Osteoblast (primary cell): ENCODE measurements at regions not wholly inside any gene's neighbourhood (a gene's known extent, or its start where the extent isn't known, plus 50 kb on each side); places are given as distances from the start of the nearest gene placed in this dataset.

Experiments
- DNase-seq: peaks from one replicate; pipeline ENCODE4 v3.0.0; 2011; ENCODE audit warnings: low spot score, mixed read lengths; ENCODE audit not compliant: insufficient read length; ENCODE audit errors: missing footprints
- H2AFZ ChIP-seq: 2 replicates; pipeline ENCODE4 v1.6.0; 2011; ENCODE audit warnings: mild to moderate bottlenecking, low read length
- H3K27ac ChIP-seq: 2 replicates; pipeline ENCODE4 v1.5.1; 2011; ENCODE audit warnings: mild to moderate bottlenecking, low read depth, low read length, moderate library complexity
- H3K27me3 ChIP-seq: 2 replicates; pipeline ENCODE4 v1.6.0; 2012; ENCODE audit warnings: mild to moderate bottlenecking, control low read depth, inconsistent platforms, low read length, moderate library complexity; ENCODE audit not compliant: insufficient read depth
- H3K36me3 ChIP-seq: 2 replicates; pipeline ENCODE4 v1.5.1; 2011; ENCODE audit warnings: mild to moderate bottlenecking, low read length, control low read depth, moderate library complexity; ENCODE audit not compliant: insufficient read depth
- H3K4me1 ChIP-seq: 2 replicates; pipeline ENCODE4 v1.5.1; 2011; ENCODE audit warnings: mild to moderate bottlenecking, low read length, control low read depth, moderate library complexity; ENCODE audit not compliant: insufficient read depth
- H3K4me2 ChIP-seq: 2 replicates; pipeline ENCODE4 v1.6.0; 2011; ENCODE audit warnings: mild to moderate bottlenecking, low read length; ENCODE audit not compliant: insufficient read depth
- H3K4me3 ChIP-seq: fragments of 200-600 bp; sonication (generic); 3 replicates; pipeline ENCODE4 v1.5.1; 2012; ENCODE audit warnings: mild to moderate bottlenecking, low read length, inconsistent platforms; ENCODE audit not compliant: insufficient read depth
- H3K79me2 ChIP-seq: 2 replicates; pipeline ENCODE4 v1.6.0; 2012; ENCODE audit warnings: mild to moderate bottlenecking, low read length, control low read depth, inconsistent platforms; ENCODE audit not compliant: insufficient read depth
- H3K9me3 ChIP-seq: 2 replicates; pipeline ENCODE4 v1.5.1; 2011; ENCODE audit warnings: low read depth, low read length, control low read depth
- H4K20me1 ChIP-seq: 2 replicates; pipeline ENCODE4 v1.6.0; 2012; ENCODE audit warnings: mild to moderate bottlenecking, low read length, control low read depth; ENCODE audit not compliant: insufficient read depth
- TF ChIP-seq, protein P1 (sequence below): IDR thresholded peaks from 2 replicates; pipeline ENCODE4 v1.5.1; 2011; ENCODE audit warnings: mild to moderate bottlenecking, low read depth, low read length, moderate library complexity; ENCODE audit errors: extremely low read depth

DNA sequence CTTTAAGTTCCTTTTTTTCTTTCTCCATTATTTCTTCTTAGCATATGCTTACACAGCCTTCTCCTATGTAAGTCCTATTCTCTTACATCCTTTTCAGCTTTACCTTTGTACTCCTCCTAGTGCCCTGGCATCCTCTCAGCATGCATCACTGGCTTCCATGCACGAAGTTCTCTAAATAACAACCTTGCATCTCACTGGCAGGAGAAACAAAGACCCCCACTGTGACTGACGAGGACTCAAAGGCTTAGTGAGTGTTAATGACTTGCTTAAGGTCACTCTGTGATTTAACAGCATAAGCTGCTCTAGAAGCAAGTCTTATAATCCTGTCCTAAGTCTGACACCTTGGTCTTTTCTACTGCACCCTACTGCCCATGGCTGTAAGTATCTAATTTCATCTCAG, 1236.0 kb upstream of the CELF4 start:
- no peaks in the 10 kb centered on the region for H3K79me2 ChIP-seq
- H3K9me3 ChIP-seq, result peaks cover 6% of the 10 kb centered on the region
- TF ChIP-seq, protein P1, sequence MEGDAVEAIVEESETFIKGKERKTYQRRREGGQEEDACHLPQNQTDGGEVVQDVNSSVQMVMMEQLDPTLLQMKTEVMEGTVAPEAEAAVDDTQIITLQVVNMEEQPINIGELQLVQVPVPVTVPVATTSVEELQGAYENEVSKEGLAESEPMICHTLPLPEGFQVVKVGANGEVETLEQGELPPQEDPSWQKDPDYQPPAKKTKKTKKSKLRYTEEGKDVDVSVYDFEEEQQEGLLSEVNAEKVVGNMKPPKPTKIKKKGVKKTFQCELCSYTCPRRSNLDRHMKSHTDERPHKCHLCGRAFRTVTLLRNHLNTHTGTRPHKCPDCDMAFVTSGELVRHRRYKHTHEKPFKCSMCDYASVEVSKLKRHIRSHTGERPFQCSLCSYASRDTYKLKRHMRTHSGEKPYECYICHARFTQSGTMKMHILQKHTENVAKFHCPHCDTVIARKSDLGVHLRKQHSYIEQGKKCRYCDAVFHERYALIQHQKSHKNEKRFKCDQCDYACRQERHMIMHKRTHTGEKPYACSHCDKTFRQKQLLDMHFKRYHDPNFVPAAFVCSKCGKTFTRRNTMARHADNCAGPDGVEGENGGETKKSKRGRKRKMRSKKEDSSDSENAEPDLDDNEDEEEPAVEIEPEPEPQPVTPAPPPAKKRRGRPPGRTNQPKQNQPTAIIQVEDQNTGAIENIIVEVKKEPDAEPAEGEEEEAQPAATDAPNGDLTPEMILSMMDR, result no peak
- no peak for DNase-seq
- H2AFZ ChIP-seq, result no peak overlapping the region
- H3K27me3 ChIP-seq, result no peaks in the 10 kb centered on the region
- no peaks in the 10 kb centered on the region for H3K36me3 ChIP-seq
- no peak overlapping the region for H3K4me2 ChIP-seq
- H3K27ac ChIP-seq, result no peak overlapping the region
- no peaks in the 10 kb centered on the region for H3K4me1 ChIP-seq
- H3K4me3 ChIP-seq, result no peak overlapping the region
- no peaks in the 10 kb centered on the region for H4K20me1 ChIP-seq

- Histone ChIP-seq H3K36me3 (no peaks in the 10 kb centered on the region), H3K4me3 (no peak overlapping the region), H3K27ac (no peak overlapping the region), H3K4me1 (no peaks in the 10 kb centered on the region), H3K9me3 (peaks cover 5% of the 10 kb centered on the region), H3K27me3 (no peaks in the 10 kb centered on the region), H3K4me2 (no peak overlapping the region), H2AFZ (no peak overlapping the region), H3K79me2 (no peaks in the 10 kb centered on the region), H4K20me1 (no peaks in the 10 kb centered on the region)
- DNase-seq, result no peak
- TF ChIP-seq, protein P1, result no peak
Measured at GRCh38 chr18:38796762-38797161, 1231.2 kb upstream of the CELF4 start.

DNA sequence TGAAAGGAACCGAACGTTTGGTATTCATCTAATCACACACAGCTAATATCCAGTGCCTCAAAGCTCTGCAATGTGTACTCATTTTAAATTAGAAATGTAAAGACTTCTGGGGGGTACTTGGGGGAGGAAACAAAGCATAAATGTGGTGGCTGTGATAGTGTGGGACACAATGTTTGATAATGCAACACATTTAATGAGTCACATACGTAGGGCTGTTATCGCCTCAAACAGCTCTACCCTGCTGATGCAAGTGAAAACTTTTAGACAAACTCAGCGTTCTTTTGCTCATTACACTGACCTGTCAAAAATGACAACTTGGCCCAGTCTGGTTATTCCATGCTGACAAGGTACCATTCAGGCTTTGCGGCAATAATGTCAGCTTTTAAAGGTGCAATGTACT, 1227.1 kb upstream of the CELF4 start:
- H3K27me3 ChIP-seq, result no peaks in the 10 kb centered on the region
- TF ChIP-seq, protein P1, result no peak
- H3K4me3 ChIP-seq, result no peak overlapping the region
- no peaks in the 10 kb centered on the region for H3K36me3 ChIP-seq
- H3K4me2 ChIP-seq, result no peak overlapping the region
- no peak overlapping the region for H2AFZ ChIP-seq
- no peaks in the 10 kb centered on the region for H4K20me1 ChIP-seq
- no peak overlapping the region for H3K27ac ChIP-seq
- no peak for DNase-seq
- peaks cover 5% of the 10 kb centered on the region for H3K9me3 ChIP-seq
- H3K79me2 ChIP-seq, result no peaks in the 10 kb centered on the region
- H3K4me1 ChIP-seq, result no peaks in the 10 kb centered on the region

- Histone ChIP-seq H3K79me2 (no peaks in the 10 kb centered on the region), H3K36me3 (no peaks in the 10 kb centered on the region), H2AFZ (no peak overlapping the region), H3K9me3 (peaks cover 3% of the 10 kb centered on the region), H3K4me2 (no peak overlapping the region), H3K4me1 (no peaks in the 10 kb centered on the region), H3K4me3 (no peak overlapping the region), H3K27ac (no peak overlapping the region), H3K27me3 (no peaks in the 10 kb centered on the region), H4K20me1 (no peaks in the 10 kb centered on the region)
- TF ChIP-seq, protein P1, result no peak
- DNase-seq, result no peak
Measured at GRCh38 chr18:38790786-38791185, 1225.2 kb upstream of the CELF4 start.
